NT2/D1 (cell line): ENCODE measurements at regions not wholly inside any gene's neighbourhood (a gene's known extent, or its start where the extent isn't known, plus 50 kb on each side); places are given as distances from the start of the nearest gene placed in this dataset.

Experiments
- DNase-seq: peaks from one replicate; pipeline ENCODE4 v3.0.0-alpha.2; 2011; ENCODE audit warnings: low read depth, low spot score
- H3K27me3 ChIP-seq: 2 replicates; pipeline ENCODE4 v1.6.0; 2011; ENCODE audit warnings: mild to moderate bottlenecking; ENCODE audit not compliant: insufficient read length, insufficient read depth
- H3K36me3 ChIP-seq: 2 replicates; pipeline ENCODE4 v1.6.1; 2011; ENCODE audit warnings: mild to moderate bottlenecking, low read length, mixed read lengths; ENCODE audit not compliant: insufficient read depth, insufficient read length
- H3K4me1 ChIP-seq: 2 replicates; pipeline ENCODE4 v1.5.1; 2011; ENCODE audit not compliant: insufficient read depth, insufficient read length
- H3K4me3 ChIP-seq: 2 replicates; pipeline ENCODE4 v1.5.1; 2011; ENCODE audit warnings: low read depth; ENCODE audit not compliant: insufficient read length
- H3K9ac ChIP-seq: 2 replicates; pipeline ENCODE4 v1.6.0; 2011; ENCODE audit warnings: low read depth; ENCODE audit not compliant: insufficient read length
- H3K9me3 ChIP-seq: 2 replicates; pipeline ENCODE4 v1.5.1; 2011; ENCODE audit warnings: mild to moderate bottlenecking, low read length; ENCODE audit not compliant: insufficient read depth
- SUZ12 ChIP-seq: IDR thresholded peaks from 2 replicates; pipeline ENCODE4 v1.6.1; 2011; ENCODE audit not compliant: insufficient read length, insufficient read depth; ENCODE audit errors: extremely low read depth
- YY1 ChIP-seq: IDR thresholded peaks from 2 replicates; pipeline ENCODE4 v1.6.1; 2011; ENCODE audit not compliant: insufficient read length, insufficient read depth
- ZNF274 ChIP-seq: IDR thresholded peaks from 2 replicates; pipeline ENCODE4 v1.6.1; 2011; ENCODE audit warnings: mild to moderate bottlenecking, low read depth, low read length

GRCh38 chr15:27622371-27622770, 476.7 kb downstream of the OCA2 start:
- Histone ChIP-seq H3K36me3 (no peaks in the 10 kb centered on the region), H3K4me3 (no peak overlapping the region), H3K4me1 (no peaks in the 10 kb centered on the region), H3K27me3 (no peaks in the 10 kb centered on the region), H3K9ac (no peak overlapping the region), H3K9me3 (peaks cover 11% of the 10 kb centered on the region; the same call in 1 of the 2 replicates)
- no peak for DNase-seq
- TF ChIP-seq YY1 (no peak), SUZ12 (no peak), ZNF274 (no peak)

GRCh38 chr15:27619204-27619603, 479.9 kb downstream of the OCA2 start:
- no peaks in the 10 kb centered on the region for H3K36me3 ChIP-seq
- no peaks in the 10 kb centered on the region for H3K4me1 ChIP-seq
- H3K9me3 ChIP-seq = no peaks in the 10 kb centered on the region
- TF ChIP-seq ZNF274 = no peak
- no peak for TF ChIP-seq SUZ12
- no peak overlapping the region for H3K9ac ChIP-seq
- DNase-seq = no peak
- H3K4me3 ChIP-seq = no peak overlapping the region
- H3K27me3 ChIP-seq = no peaks in the 10 kb centered on the region

- Histone ChIP-seq H3K4me3 (no peak overlapping the region), H3K9me3 (no peaks in the 10 kb centered on the region), H3K9ac (no peak overlapping the region), H3K36me3 (no peaks in the 10 kb centered on the region), H3K4me1 (no peaks in the 10 kb centered on the region), H3K27me3 (no peaks in the 10 kb centered on the region)
- no peak for DNase-seq
- no peak for TF ChIP-seq ZNF274
Observed at GRCh38 chr15:27617013-27617412, 482.1 kb downstream of the OCA2 start.

- no peak overlapping the region for H3K9ac ChIP-seq
- TF ChIP-seq YY1 (no peak), SUZ12 (no peak), ZNF274 (no peak)
- H3K4me3 ChIP-seq = no peak overlapping the region
- peaks cover 8% of the 10 kb centered on the region; the same call in 1 of the 2 replicates for H3K9me3 ChIP-seq
- no peaks in the 10 kb centered on the region for H3K4me1 ChIP-seq
- H3K36me3 ChIP-seq = no peaks in the 10 kb centered on the region
- DNase-seq = no peak
- H3K27me3 ChIP-seq = no peaks in the 10 kb centered on the region
Observed at GRCh38 chr15:27608248-27608647, 490.9 kb downstream of the OCA2 start.

- no peak overlapping the region for H3K4me3 ChIP-seq
- DNase-seq = peak; percentile 2
- H3K9ac ChIP-seq = no peak overlapping the region
- no peaks in the 10 kb centered on the region for H3K36me3 ChIP-seq
- H3K9me3 ChIP-seq = peaks cover 8% of the 10 kb centered on the region; the same call in 1 of the 2 replicates
- no peaks in the 10 kb centered on the region for H3K4me1 ChIP-seq
- no peak for TF ChIP-seq ZNF274
- TF ChIP-seq SUZ12 = no peak
- no peak for TF ChIP-seq YY1
- no peaks in the 10 kb centered on the region for H3K27me3 ChIP-seq
Observed at GRCh38 chr15:27601239-27601960, 497.7 kb downstream of the OCA2 start.

GRCh38 chr15:27599034-27599433, 500.1 kb downstream of the OCA2 start:
- H3K36me3 ChIP-seq = no peaks in the 10 kb centered on the region
- no peaks in the 10 kb centered on the region for H3K9me3 ChIP-seq
- no peak overlapping the region for H3K4me3 ChIP-seq
- no peaks in the 10 kb centered on the region for H3K27me3 ChIP-seq
- no peaks in the 10 kb centered on the region for H3K4me1 ChIP-seq
- H3K9ac ChIP-seq = no peak overlapping the region
- DNase-seq = no peak
- no peak for TF ChIP-seq ZNF274
- TF ChIP-seq SUZ12 = no peak
- TF ChIP-seq YY1 = no peak

- H3K4me3 ChIP-seq = no peak overlapping the region
- H3K9ac ChIP-seq = no peak overlapping the region
- H3K4me1 ChIP-seq = no peaks in the 10 kb centered on the region
- H3K27me3 ChIP-seq = no peaks in the 10 kb centered on the region
- no peak for TF ChIP-seq SUZ12
- TF ChIP-seq ZNF274 = no peak
- H3K36me3 ChIP-seq = no peaks in the 10 kb centered on the region
- no peak for DNase-seq
- H3K9me3 ChIP-seq = no peaks in the 10 kb centered on the region
Observed at GRCh38 chr15:27598251-27599009, 500.7 kb downstream of the OCA2 start.
